ENCODE measurements at regions not wholly inside any gene's neighbourhood (a gene's known extent, or its start where the extent isn't known, plus 50 kb on each side); places are given as distances from the start of the nearest gene placed in this dataset.

DNA sequence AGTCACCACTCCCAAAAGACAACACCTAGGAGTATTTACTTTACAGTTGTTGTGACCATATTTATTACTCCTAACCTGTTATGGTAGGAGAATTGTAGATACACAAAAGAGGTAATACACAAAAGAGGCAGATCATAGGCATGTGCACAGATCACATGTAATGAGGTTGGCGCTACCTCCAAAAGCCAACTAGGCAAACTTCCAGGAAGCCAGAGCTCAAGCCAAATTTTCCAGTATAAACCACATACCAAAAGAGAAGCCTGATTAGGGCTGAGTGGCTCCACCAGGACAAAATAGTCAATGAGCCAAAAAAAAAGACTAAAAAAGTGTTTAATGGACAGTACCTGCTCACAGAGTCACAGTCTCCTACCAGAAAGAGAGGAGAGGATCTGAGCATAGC lies 195.0 kb upstream of the PBX1 start:
- H2AFZ ChIP-seq (ENCODE audit: control insufficient read depth, low read depth, low read length) = no peak overlapping the region
- H3K36me3 ChIP-seq (ENCODE audit: control insufficient read depth in 2 of 2, insufficient read depth in 2 of 2, low read length in 1 of 2) = no peaks in the 10 kb centered on the region
- no peaks in the 10 kb centered on the region for H3K27me3 ChIP-seq (replicated peaks in 1 of 2; ENCODE audit: control insufficient read depth in 2 of 2, insufficient read depth in 2 of 2, low read length in 1 of 2)
- no peaks in the 10 kb centered on the region for H3K4me1 ChIP-seq (ENCODE audit: control insufficient read depth, insufficient read depth, low read length)
- WGBS (ENCODE audit: insufficient coverage, insufficient replicate concordance, low lambda C conversion rate, missing lambda C conversion rate) = 33% methylated on average over 1 of the region's 1 CpG
- no peak overlapping the region for H3K9ac ChIP-seq (ENCODE audit: control insufficient read depth, insufficient read depth, low read length)
- TF ChIP-seq, protein P1, sequence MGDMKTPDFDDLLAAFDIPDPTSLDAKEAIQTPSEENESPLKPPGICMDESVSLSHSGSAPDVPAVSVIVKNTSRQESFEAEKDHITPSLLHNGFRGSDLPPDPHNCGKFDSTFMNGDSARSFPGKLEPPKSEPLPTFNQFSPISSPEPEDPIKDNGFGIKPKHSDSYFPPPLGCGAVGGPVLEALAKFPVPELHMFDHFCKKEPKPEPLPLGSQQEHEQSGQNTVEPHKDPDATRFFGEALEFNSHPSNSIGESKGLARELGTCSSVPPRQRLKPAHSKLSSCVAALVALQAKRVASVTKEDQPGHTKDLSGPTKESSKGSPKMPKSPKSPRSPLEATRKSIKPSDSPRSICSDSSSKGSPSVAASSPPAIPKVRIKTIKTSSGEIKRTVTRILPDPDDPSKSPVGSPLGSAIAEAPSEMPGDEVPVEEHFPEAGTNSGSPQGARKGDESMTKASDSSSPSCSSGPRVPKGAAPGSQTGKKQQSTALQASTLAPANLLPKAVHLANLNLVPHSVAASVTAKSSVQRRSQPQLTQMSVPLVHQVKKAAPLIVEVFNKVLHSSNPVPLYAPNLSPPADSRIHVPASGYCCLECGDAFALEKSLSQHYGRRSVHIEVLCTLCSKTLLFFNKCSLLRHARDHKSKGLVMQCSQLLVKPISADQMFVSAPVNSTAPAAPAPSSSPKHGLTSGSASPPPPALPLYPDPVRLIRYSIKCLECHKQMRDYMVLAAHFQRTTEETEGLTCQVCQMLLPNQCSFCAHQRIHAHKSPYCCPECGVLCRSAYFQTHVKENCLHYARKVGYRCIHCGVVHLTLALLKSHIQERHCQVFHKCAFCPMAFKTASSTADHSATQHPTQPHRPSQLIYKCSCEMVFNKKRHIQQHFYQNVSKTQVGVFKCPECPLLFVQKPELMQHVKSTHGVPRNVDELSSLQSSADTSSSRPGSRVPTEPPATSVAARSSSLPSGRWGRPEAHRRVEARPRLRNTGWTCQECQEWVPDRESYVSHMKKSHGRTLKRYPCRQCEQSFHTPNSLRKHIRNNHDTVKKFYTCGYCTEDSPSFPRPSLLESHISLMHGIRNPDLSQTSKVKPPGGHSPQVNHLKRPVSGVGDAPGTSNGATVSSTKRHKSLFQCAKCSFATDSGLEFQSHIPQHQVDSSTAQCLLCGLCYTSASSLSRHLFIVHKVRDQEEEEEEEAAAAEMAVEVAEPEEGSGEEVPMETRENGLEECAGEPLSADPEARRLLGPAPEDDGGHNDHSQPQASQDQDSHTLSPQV (IDR thresholded peaks at IDR 0.05) = no peak
- no peak for TF ChIP-seq EZH2 (IDR thresholded peaks at IDR 0.05; ENCODE audit: borderline replicate concordance, control insufficient read depth, low read depth, low read length)
- TF ChIP-seq, protein P2, sequence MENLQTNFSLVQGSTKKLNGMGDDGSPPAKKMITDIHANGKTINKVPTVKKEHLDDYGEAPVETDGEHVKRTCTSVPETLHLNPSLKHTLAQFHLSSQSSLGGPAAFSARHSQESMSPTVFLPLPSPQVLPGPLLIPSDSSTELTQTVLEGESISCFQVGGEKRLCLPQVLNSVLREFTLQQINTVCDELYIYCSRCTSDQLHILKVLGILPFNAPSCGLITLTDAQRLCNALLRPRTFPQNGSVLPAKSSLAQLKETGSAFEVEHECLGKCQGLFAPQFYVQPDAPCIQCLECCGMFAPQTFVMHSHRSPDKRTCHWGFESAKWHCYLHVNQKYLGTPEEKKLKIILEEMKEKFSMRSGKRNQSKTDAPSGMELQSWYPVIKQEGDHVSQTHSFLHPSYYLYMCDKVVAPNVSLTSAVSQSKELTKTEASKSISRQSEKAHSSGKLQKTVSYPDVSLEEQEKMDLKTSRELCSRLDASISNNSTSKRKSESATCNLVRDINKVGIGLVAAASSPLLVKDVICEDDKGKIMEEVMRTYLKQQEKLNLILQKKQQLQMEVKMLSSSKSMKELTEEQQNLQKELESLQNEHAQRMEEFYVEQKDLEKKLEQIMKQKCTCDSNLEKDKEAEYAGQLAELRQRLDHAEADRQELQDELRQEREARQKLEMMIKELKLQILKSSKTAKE (IDR thresholded peaks at IDR 0.05; ENCODE audit: low read depth, poor library complexity, severe bottlenecking) = no peak
- no peak for TF ChIP-seq SPI1 (IDR thresholded peaks at IDR 0.05; ENCODE audit: borderline replicate concordance, insufficient read depth, low read depth, low read length)
- no peak for TF ChIP-seq NFIC (IDR thresholded peaks at IDR 0.05; ENCODE audit: low read depth, low read length)
- no peak for TF ChIP-seq CEBPB (IDR thresholded peaks at IDR 0.05; ENCODE audit: borderline replicate concordance in 1 of 2, low read depth in 2 of 2, low read length in 2 of 2)
- TF ChIP-seq STAT3 (IDR thresholded peaks at IDR 0.05; ENCODE audit: low read depth, low read length) = no peak
- no peak for TF ChIP-seq EED (IDR thresholded peaks at IDR 0.05; ENCODE audit: low read depth)
- TF ChIP-seq, protein P3, sequence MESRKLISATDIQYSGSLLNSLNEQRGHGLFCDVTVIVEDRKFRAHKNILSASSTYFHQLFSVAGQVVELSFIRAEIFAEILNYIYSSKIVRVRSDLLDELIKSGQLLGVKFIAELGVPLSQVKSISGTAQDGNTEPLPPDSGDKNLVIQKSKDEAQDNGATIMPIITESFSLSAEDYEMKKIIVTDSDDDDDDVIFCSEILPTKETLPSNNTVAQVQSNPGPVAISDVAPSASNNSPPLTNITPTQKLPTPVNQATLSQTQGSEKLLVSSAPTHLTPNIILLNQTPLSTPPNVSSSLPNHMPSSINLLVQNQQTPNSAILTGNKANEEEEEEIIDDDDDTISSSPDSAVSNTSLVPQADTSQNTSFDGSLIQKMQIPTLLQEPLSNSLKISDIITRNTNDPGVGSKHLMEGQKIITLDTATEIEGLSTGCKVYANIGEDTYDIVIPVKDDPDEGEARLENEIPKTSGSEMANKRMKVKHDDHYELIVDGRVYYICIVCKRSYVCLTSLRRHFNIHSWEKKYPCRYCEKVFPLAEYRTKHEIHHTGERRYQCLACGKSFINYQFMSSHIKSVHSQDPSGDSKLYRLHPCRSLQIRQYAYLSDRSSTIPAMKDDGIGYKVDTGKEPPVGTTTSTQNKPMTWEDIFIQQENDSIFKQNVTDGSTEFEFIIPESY (IDR thresholded peaks at IDR 0.05) = no peak
- TF ChIP-seq NR2F1 (conservative IDR thresholded peaks at IDR 0.05) = no peak
- DNase-seq (ENCODE audit: low read depth, low spot score) = no peak
- no TSS peak for BruUV-seq (replicated peaks)
- ChIA-PET CTCF (no interaction called here), RAD21 (ENCODE audit: unreplicated experiment) (no interaction called here), POLR2A (no interaction called here), SMC1A (ENCODE audit: uncharacterized antibody, unreplicated experiment) (no interaction called here)
- no peaks in the 10 kb centered on the region for H3K79me2 ChIP-seq (ENCODE audit: control insufficient read depth, insufficient read depth, low read length)
- no peaks in the 10 kb centered on the region for H3K9me3 ChIP-seq (replicated peaks; ENCODE audit: control insufficient read depth, insufficient read depth, low read length)
- ATAC-seq = no peak
- H3K4me3 ChIP-seq = no peak overlapping the region
- no peak overlapping the region for H3K27ac ChIP-seq (ENCODE audit: control insufficient read depth, insufficient read depth)
- no peak for FAIRE-seq
- intact Hi-C loops (cut with micrococcal nuclease; ENCODE audit: unreplicated experiment) = no loop called here
- no peak overlapping the region for H3K4me2 ChIP-seq (ENCODE audit: control insufficient read depth, insufficient read depth)
- in situ Hi-C loops (cut with MboI) = no loop called here
- no peaks in the 10 kb centered on the region for H4K20me1 ChIP-seq (ENCODE audit: control insufficient read depth, insufficient read depth)
